Sigmoid colon (tissue), 6 donors: ENCODE measurements at regions not wholly inside any gene's neighbourhood (a gene's known extent, or its start where the extent isn't known, plus 50 kb on each side); places are given as distances from the start of the nearest gene placed in this dataset.
A peak's percentile ranks its signal among the peaks of the same experiment; 100 is the strongest.

Experiments
- DNase-seq: peaks from one replicate; pipeline ENCODE4 v3.0.0-alpha.2; 2019
- H3K27ac ChIP-seq, 4 donors: fragments of 200-600 bp; sonication (generic); one replicate each; pipeline ENCODE4 v1.5.1; 2016 to 2019; ENCODE audit warnings: mild to moderate bottlenecking in 1 of 4
- H3K27me3 ChIP-seq, 3 donors: fragments of 200-600 bp; sonication (generic); one replicate each; pipeline ENCODE4 v1.5.1; 2019; ENCODE audit warnings: mild to moderate bottlenecking in 1 of 3
- H3K36me3 ChIP-seq, 4 donors: fragments of 200-600 bp; sonication (generic); one replicate each; pipeline ENCODE4 v1.5.1; 2016 to 2019
- H3K4me1 ChIP-seq, 4 donors: fragments of 200-600 bp; sonication (generic); one replicate each; pipeline ENCODE4 v1.5.1; 2017 to 2019
- H3K4me3 ChIP-seq, 4 donors: fragments of 200-600 bp; sonication (generic); one replicate each; pipeline ENCODE4 v1.5.1; 2017 to 2019; ENCODE audit warnings: mild to moderate bottlenecking in 2 of 4, moderate library complexity in 1 of 4
- H3K9me3 ChIP-seq, 4 donors: fragments of 200-600 bp in 3 of 4; sonication (generic) in 3 of 4; one replicate each; pipeline versions ENCODE4 v1.5.1 to v1.6.1; 2013 to 2019
- EP300 ChIP-seq, 4 donors: sonication (generic); formaldehyde crosslinking; IDR thresholded peaks; one replicate each; pipeline ENCODE4 v1.6.1; 2017; ENCODE audit warnings: antibody characterized with exemption in 4 of 4
- POLR2A ChIP-seq, 2 donors: fragments of 450-650 bp; IDR thresholded peaks; one replicate each; pipeline ENCODE4 v1.6.1; 2016; ENCODE audit warnings: antibody characterized with exemption in 2 of 2, mild to moderate bottlenecking in 2 of 2, moderate library complexity in 2 of 2
- POLR2AphosphoS5 ChIP-seq, 4 donors: sonication (generic); formaldehyde crosslinking; IDR thresholded peaks; one replicate each; pipeline ENCODE4 v1.6.1; 2017; ENCODE audit warnings: antibody characterized with exemption in 4 of 4
- WGBS, 2 donors: extraction: QIAGEN DNeasy Blood & Tissue Kit; methylation state at CpG; one replicate each; pipeline ENCODE4 v1.1.7; 2013; 5-methylcytosine and 5-hydroxymethylcytosine counted together
- intact Hi-C: fragments of 100-400 bp; cut with DNase I; formaldehyde crosslinking; loops from one replicate; pipeline ENCODE4 v1.15.1; 2023
- TF ChIP-seq, protein P1 (sequence below), 4 experiments: fragments of 450-650 bp in 3 of 4; fragments of 200-600 bp in 1 of 4; IDR thresholded peaks; one replicate each; pipeline ENCODE4 v1.5.1; 2016 to 2019; ENCODE audit warnings: antibody characterized with exemption in 4 of 4, mild to moderate bottlenecking in 3 of 4, moderate library complexity in 2 of 4
- donor health status: healthy with polysubstance abuse.
- donor health status: healthy.

DNA sequence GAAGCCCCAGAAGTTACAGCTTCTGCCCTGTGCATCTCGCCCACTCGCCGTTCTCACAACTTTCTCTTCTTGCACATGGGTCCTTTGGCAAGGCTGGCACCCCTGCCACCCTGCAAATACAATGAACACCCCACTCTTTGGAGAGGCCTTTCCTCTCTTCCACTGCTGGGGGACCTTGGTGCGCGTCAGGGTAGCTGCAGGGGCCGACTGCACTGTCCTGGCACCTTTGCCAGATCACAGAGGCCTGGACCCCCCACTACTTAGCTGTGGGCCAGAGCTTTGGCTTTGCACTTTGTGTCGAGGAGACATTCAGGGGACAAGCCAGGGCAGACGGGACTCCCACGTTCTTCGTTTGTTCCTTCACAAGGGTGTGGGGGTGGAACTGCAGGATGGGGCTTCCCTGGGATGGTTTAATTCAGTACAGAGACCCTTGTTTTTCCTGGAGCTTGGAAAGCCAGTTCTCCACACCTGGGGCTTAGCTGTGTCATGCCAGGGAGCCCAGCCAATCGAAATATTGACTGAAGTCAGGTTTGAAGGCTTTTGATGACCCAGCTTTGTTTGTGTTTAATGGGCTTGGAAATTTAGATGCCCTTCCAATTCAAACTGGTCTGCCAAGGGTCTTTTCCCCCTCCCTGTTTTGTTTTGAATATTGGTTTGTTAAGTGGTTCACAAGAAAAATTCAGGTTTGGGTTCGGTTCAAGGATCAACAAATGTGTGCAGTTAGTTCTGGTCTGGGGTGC lies 256.1 kb upstream of the TLE3 start:
- no peaks in the 10 kb centered on the region for H3K9me3 ChIP-seq
- no peak overlapping the region for H3K27ac ChIP-seq
- no peaks in the 10 kb centered on the region for H3K27me3 ChIP-seq
- no peak for DNase-seq
- intact Hi-C loops = loop anchor here (10.0 kb wide), 1 partner anchor 769 kb away; no protein-coding TSS in a partner anchor
- H3K4me3 ChIP-seq = no peak overlapping the region
- peaks cover 0 to 7% (median 3%) of the 10 kb centered on the region in 4 donors for H3K4me1 ChIP-seq
- TF ChIP-seq EP300 (IDR thresholded peaks at IDR 0.05) (no peak), POLR2A (IDR thresholded peaks at IDR 0.05) (no peak), POLR2AphosphoS5 (IDR thresholded peaks at IDR 0.05) (no peak)
- TF ChIP-seq, protein P1, sequence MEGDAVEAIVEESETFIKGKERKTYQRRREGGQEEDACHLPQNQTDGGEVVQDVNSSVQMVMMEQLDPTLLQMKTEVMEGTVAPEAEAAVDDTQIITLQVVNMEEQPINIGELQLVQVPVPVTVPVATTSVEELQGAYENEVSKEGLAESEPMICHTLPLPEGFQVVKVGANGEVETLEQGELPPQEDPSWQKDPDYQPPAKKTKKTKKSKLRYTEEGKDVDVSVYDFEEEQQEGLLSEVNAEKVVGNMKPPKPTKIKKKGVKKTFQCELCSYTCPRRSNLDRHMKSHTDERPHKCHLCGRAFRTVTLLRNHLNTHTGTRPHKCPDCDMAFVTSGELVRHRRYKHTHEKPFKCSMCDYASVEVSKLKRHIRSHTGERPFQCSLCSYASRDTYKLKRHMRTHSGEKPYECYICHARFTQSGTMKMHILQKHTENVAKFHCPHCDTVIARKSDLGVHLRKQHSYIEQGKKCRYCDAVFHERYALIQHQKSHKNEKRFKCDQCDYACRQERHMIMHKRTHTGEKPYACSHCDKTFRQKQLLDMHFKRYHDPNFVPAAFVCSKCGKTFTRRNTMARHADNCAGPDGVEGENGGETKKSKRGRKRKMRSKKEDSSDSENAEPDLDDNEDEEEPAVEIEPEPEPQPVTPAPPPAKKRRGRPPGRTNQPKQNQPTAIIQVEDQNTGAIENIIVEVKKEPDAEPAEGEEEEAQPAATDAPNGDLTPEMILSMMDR (IDR thresholded peaks at IDR 0.05) = no peak
- H3K36me3 ChIP-seq = no peaks in the 10 kb centered on the region
- WGBS, 2 donors = 93 to 94% methylated on average over 12 of the region's 12 CpGs

DNA sequence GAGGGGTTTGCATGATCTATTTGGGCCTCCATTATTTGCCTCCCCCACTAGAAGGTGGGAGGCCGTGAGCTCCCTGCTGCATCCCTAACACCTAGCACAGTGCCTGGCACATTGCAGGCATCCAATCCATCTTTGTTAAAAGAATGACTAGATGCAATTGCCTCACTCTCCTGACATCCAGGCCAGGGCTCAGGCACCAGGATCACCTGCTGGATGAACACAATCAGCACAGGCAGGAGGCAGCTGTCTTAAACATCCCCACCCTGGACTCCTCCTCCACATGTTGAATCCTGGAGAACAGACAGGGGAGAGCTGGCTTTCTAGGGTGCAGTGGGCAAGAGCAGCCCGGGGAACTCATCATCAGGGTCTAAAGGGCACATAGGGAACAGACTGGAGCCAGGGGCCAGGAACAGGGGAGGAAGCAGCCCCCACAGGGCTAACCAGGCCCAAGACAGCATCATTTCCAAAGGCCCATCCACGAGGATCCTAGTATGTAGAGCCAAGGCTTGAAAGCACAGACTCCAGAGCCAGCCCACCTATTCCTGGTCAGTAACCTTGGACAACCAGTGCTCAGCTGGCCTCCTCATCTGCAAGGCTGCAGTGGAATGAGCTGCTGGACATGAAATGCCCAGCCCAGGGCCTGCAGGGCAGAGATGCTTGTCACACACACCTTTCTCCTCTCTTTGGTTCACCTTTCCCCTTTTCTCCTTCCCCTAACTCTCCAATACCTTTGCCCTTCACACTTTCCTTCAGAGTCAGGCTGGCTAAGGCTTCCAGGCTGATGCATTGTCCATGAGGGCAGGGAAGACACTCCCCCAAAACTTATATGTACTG lies 254.4 kb upstream of the TLE3 start:
- no peak for TF ChIP-seq POLR2AphosphoS5 (IDR thresholded peaks at IDR 0.05)
- TF ChIP-seq POLR2A (IDR thresholded peaks at IDR 0.05) = no peak
- TF ChIP-seq, protein P1 (IDR thresholded peaks at IDR 0.05) = no peak
- TF ChIP-seq EP300 (IDR thresholded peaks at IDR 0.05) = no peak
- no peak for DNase-seq
- Histone ChIP-seq H3K4me1 (peaks cover 0 to 7% (median 3%) of the 10 kb centered on the region in 4 donors), H3K27me3 (no peaks in the 10 kb centered on the region), H3K4me3 (no peak overlapping the region), H3K27ac (no peak overlapping the region), H3K9me3 (no peaks in the 10 kb centered on the region), H3K36me3 (no peaks in the 10 kb centered on the region)
- 84 to 90% methylated on average over 3 of the region's 3 CpGs for WGBS, 2 donors
- intact Hi-C loops = loop anchor here (10.0 kb wide), 1 partner anchor 767 kb away; no protein-coding TSS in a partner anchor

DNA sequence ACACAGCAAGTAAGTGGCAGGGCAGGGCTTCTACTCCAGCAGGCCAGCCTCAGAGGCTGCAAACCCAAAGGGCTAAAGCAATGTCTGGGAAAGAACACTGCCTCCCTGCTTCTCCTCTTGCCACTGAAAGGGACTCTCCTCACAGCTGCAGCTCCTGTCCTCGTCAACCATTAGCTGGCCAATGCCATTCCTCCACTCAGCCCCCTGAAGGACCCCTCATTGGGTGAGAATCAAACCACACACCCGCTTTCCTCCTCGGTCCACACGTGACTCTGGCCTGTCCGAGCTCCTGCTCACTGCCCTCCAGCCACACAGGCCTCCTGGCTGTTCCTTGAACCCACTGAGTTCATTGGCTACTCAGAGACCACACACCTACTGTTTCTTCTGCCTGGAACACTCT lies 253.7 kb upstream of the TLE3 start:
- H3K4me3 ChIP-seq = no peak overlapping the region
- peaks cover 0 to 7% (median 3%) of the 10 kb centered on the region in 4 donors for H3K4me1 ChIP-seq
- no peak overlapping the region for H3K27ac ChIP-seq
- H3K36me3 ChIP-seq = no peaks in the 10 kb centered on the region
- DNase-seq = no peak
- intact Hi-C loops = loop anchor here (10.0 kb wide), 1 partner anchor 767 kb away; no protein-coding TSS in a partner anchor
- no peak for TF ChIP-seq POLR2AphosphoS5 (IDR thresholded peaks at IDR 0.05)
- H3K27me3 ChIP-seq = no peaks in the 10 kb centered on the region
- no peaks in the 10 kb centered on the region for H3K9me3 ChIP-seq
- WGBS, 2 donors = 93 to 94% methylated on average over 5 of the region's 5 CpGs

DNA sequence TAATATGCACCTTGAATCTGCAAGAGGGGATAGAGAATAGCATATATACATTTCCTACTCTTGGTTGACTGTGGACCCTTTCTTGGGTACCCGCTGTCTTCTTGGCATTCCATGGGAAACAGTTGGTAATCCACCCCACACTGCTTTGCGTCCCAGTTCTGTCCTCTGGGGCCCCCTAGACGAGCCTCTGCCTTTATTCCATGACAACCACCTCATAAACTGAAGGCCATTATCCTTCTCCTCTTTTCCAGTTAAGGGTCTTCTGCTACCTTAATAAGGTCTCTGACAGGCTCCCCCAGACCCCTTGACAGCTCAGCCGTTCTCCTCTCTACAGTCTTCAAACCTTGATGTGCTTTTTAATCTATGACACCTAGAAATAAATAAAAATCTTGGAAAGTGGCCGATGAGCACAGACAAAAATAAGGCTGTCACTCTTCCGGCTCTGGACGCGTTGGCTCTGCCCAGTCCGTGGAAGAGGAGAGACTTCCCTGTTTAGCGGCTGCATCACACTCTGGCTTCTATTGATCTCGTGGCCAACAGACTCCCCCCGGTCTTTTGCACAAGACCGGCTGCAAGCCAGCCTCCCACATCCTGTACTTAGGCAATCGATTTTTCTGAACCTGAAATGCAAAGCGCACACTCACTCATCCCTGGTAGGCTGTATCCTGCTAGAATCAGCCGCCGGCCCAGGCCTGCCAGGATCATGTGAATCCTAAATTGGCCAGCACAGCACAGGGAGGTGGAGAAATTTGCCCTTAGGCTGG lies 251.0 kb upstream of the TLE3 start:
- H3K27ac ChIP-seq = no peak overlapping the region

More for the DNA sequence above, 251.0 kb upstream of the TLE3 start:
- WGBS, 2 donors = 68 to 89% methylated on average over 17 of the region's 17 CpGs
- Histone ChIP-seq H3K9me3 (no peaks in the 10 kb centered on the region), H3K4me1 (no peaks in the 10 kb centered on the region), H3K27me3 (no peaks in the 10 kb centered on the region), H3K4me3 (no peak overlapping the region), H3K36me3 (no peaks in the 10 kb centered on the region)
- peak; percentile 72 for DNase-seq
- intact Hi-C loops = no loop called here
- TF ChIP-seq, protein P1 (IDR thresholded peaks at IDR 0.05) = no peak
- TF ChIP-seq EP300 (IDR thresholded peaks at IDR 0.05) (no peak), POLR2AphosphoS5 (IDR thresholded peaks at IDR 0.05) (peak in 1 of 4 donors; percentile 18)
